ENCODE measurements at regions not wholly inside any gene's neighbourhood (a gene's known extent, or its start where the extent isn't known, plus 50 kb on each side); places are given as distances from the start of the nearest gene placed in this dataset.

DNA sequence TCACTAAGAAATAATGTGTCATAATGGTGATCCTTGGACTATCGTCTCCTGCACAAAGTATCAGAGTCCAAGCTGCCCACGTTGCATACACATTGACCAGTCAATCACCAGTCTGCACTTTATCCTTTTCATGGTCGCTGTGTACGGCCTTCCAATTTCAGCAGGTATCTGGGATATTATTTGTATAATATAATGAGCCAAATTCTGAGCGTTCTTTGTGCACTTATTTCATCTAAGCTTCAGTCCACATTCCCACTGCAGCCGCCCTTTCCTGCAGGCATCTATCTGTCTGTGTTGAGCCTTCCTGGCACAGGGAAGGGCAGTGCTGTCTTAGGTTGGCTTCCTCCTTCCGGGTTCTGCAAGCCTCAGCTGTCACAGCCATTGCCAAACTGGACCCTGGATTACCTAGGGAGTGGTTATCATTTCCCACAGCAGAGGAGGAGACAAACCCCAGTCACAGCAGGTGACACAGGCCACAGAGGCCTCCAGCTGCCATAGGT, 174.3 kb downstream of the TTLL2 start (continued):
- TF ChIP-seq E2F1 (CRISPR knock-in tag; IDR thresholded peaks at IDR 0.05) = no peak
- no peak for TF ChIP-seq ZNF780A (CRISPR knock-in tag; IDR thresholded peaks at IDR 0.05)
- TF ChIP-seq CCDC6 (CRISPR knock-in tag; IDR thresholded peaks at IDR 0.05) = no peak
- no peak for TF ChIP-seq TRIM24 (CRISPR knock-in tag; IDR thresholded peaks at IDR 0.05)
- TF ChIP-seq HMG20A (CRISPR knock-in tag; IDR thresholded peaks at IDR 0.05; ENCODE audit: borderline replicate concordance) = no peak
- no peak for TF ChIP-seq ZNF660 (CRISPR knock-in tag; IDR thresholded peaks at IDR 0.05; ENCODE audit: borderline replicate concordance, low read depth)
- TF ChIP-seq, protein P1, sequence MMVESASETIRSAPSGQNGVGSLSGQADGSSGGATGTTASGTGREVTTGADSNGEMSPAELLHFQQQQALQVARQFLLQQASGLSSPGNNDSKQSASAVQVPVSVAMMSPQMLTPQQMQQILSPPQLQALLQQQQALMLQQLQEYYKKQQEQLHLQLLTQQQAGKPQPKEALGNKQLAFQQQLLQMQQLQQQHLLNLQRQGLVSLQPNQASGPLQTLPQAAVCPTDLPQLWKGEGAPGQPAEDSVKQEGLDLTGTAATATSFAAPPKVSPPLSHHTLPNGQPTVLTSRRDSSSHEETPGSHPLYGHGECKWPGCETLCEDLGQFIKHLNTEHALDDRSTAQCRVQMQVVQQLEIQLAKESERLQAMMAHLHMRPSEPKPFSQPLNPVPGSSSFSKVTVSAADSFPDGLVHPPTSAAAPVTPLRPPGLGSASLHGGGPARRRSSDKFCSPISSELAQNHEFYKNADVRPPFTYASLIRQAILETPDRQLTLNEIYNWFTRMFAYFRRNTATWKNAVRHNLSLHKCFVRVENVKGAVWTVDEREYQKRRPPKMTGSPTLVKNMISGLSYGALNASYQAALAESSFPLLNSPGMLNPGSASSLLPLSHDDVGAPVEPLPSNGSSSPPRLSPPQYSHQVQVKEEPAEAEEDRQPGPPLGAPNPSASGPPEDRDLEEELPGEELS (CRISPR knock-in tag; IDR thresholded peaks at IDR 0.05) = 0 out of 2 replicates have a peak, but pooled peaks have one; percentile 31
- TF ChIP-seq KDM4B (CRISPR knock-in tag; IDR thresholded peaks at IDR 0.05) = no peak
- TF ChIP-seq TP53 (CRISPR knock-in tag; conservative IDR thresholded peaks at IDR 0.05) = no peak
- no peak for TF ChIP-seq HOXA9 (CRISPR knock-in tag; IDR thresholded peaks at IDR 0.05; ENCODE audit: borderline replicate concordance)
- TF ChIP-seq ZNF841 (CRISPR knock-in tag; IDR thresholded peaks at IDR 0.05; ENCODE audit: borderline replicate concordance) = no peak
- TF ChIP-seq, protein P2, sequence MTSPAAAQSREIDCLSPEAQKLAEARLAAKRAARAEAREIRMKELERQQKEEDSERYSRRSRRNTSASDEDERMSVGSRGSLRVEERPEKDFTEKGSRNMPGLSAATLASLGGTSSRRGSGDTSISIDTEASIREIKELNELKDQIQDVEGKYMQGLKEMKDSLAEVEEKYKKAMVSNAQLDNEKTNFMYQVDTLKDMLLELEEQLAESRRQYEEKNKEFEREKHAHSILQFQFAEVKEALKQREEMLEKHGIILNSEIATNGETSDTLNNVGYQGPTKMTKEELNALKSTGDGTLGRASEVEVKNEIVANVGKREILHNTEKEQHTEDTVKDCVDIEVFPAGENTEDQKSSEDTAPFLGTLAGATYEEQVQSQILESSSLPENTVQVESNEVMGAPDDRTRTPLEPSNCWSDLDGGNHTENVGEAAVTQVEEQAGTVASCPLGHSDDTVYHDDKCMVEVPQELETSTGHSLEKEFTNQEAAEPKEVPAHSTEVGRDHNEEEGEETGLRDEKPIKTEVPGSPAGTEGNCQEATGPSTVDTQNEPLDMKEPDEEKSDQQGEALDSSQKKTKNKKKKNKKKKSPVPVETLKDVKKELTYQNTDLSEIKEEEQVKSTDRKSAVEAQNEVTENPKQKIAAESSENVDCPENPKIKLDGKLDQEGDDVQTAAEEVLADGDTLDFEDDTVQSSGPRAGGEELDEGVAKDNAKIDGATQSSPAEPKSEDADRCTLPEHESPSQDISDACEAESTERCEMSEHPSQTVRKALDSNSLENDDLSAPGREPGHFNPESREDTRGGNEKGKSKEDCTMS (CRISPR knock-in tag; conservative IDR thresholded peaks at IDR 0.05) = no peak
- no peak for TF ChIP-seq KLF11 (CRISPR knock-in tag; IDR thresholded peaks at IDR 0.05)
- TF ChIP-seq PHF8 (CRISPR knock-in tag; IDR thresholded peaks at IDR 0.05) = no peak
- no peak for TF ChIP-seq MAF1 (CRISPR knock-in tag; IDR thresholded peaks at IDR 0.05; ENCODE audit: borderline replicate concordance)
- TF ChIP-seq ZNF713 (CRISPR knock-in tag; IDR thresholded peaks at IDR 0.05) = no peak
- TF ChIP-seq ZNF510 (CRISPR knock-in tag; IDR thresholded peaks at IDR 0.05; ENCODE audit: low read depth) = no peak
- TF ChIP-seq NR2F2 (IDR thresholded peaks at IDR 0.05; ENCODE audit: borderline replicate concordance, low read depth) = no peak
- no peak for TF ChIP-seq ZNF614 (CRISPR knock-in tag; IDR thresholded peaks at IDR 0.05; ENCODE audit: borderline replicate concordance)
- no peak for TF ChIP-seq MED13 (CRISPR knock-in tag; IDR thresholded peaks at IDR 0.05)
- no peak for TF ChIP-seq ATM (IDR thresholded peaks at IDR 0.05; ENCODE audit: borderline replicate concordance)
- peak; percentile 62 for TF ChIP-seq YEATS4 (CRISPR knock-in tag; IDR thresholded peaks at IDR 0.05; ENCODE audit: borderline replicate concordance)
- no peak; the same call in 1 of the 2 replicates for TF ChIP-seq HNF1B (CRISPR knock-in tag; IDR thresholded peaks at IDR 0.05)
- TF ChIP-seq MEIS1 (CRISPR knock-in tag; IDR thresholded peaks at IDR 0.05; ENCODE audit: borderline replicate concordance) = 0 out of 2 replicates have a peak, but pooled peaks have one; percentile 50
- no peak for TF ChIP-seq ZNF773 (CRISPR knock-in tag; IDR thresholded peaks at IDR 0.05; ENCODE audit: borderline replicate concordance)
- TF ChIP-seq SIN3B (IDR thresholded peaks at IDR 0.05; ENCODE audit: low read length) = no peak
